ENCODE measurements at regions not wholly inside any gene's neighbourhood (a gene's known extent, or its start where the extent isn't known, plus 50 kb on each side); places are given as distances from the start of the nearest gene placed in this dataset.

- no peak overlapping the region for H3K27ac ChIP-seq (ENCODE audit: extremely low read depth, low read depth, low read length)
- WGBS (ENCODE audit: insufficient coverage, low coverage, missing lambda C conversion rate): 48% methylated on average over 15 of the region's 16 CpGs
- no peaks in the 10 kb centered on the region for H3K27me3 ChIP-seq (ENCODE audit: control insufficient read depth in 2 of 2, insufficient read depth in 2 of 2, low read length in 2 of 2)
- H3K36me3 ChIP-seq (ENCODE audit: control insufficient read depth, insufficient read depth, low read length): peaks cover 4% of the 10 kb centered on the region; the same call in 1 of the 3 replicates
- H3K9me3 ChIP-seq (replicated peaks; ENCODE audit: control insufficient read depth, insufficient read depth, low read depth, low read length): no peaks in the 10 kb centered on the region
- ChIA-PET CTCF (ENCODE audit: low intra/inter-chr PET ratio) (interaction anchor here (0.6 to 3.3 kb wide), 6 partner anchors 32 to 850 kb away, joined by 3 to 28 read pairs (median 4); no protein-coding TSS in a partner anchor), POLR2A (interaction anchor here (0.7 to 1.3 kb wide), 8 partner anchors 7 to 271 kb away, joined by 3 to 4 read pairs (median 4); a partner anchor contains a TSS)
- no peaks in the 10 kb centered on the region for H3K9me1 ChIP-seq (ENCODE audit: control insufficient read depth, insufficient read depth, low read length)
- DNase-seq (ENCODE audit: extremely low read depth in 1 of 4, low spot score in 3 of 4) (peak in 1 of 4 experiments; percentile 57), FAIRE-seq (peak; percentile 75), ATAC-seq (peak; percentile 67)
- H3K4me1 ChIP-seq (replicated peaks in 1 of 2; ENCODE audit: control insufficient read depth in 2 of 2, insufficient read depth in 2 of 2, low read length in 2 of 2): peaks cover 7 to 16% of the 10 kb centered on the region in 2 experiments; a peak in 3 of 5 replicates
- peaks cover 8% of the 10 kb centered on the region; the same call in 2 of the 3 replicates for H3K79me2 ChIP-seq (ENCODE audit: control insufficient read depth, insufficient read depth, low read length)
- intact Hi-C loops (cut with micrococcal nuclease): loop anchor here (1.0 to 10.0 kb wide), 3 partner anchors 37 to 260 kb away; no protein-coding TSS in a partner anchor
- H4K20me1 ChIP-seq (replicated peaks; ENCODE audit: control insufficient read depth, insufficient read depth, low read length): no peaks in the 10 kb centered on the region
- no peak overlapping the region for H3K9ac ChIP-seq (ENCODE audit: insufficient read depth in 1 of 2, low read depth in 2 of 2, low read length in 2 of 2)
- no peak overlapping the region; the same call in 1 of the 2 replicates for H2AFZ ChIP-seq (ENCODE audit: low read depth, low read length)
- no peak overlapping the region for H3K4me3 ChIP-seq
- in situ Hi-C loops (cut with MboI): loop anchor here (5.0 kb wide), 1 partner anchor 262 kb away; no protein-coding TSS in a partner anchor
- H3K4me2 ChIP-seq (ENCODE audit: insufficient read depth, low read length): no peak overlapping the region
- no TSS peak for BruUV-seq (replicated peaks)
- TF ChIP-seq MBD2 (IDR thresholded peaks at IDR 0.05; ENCODE audit: borderline replicate concordance, low read depth) (no peak), CTCF (IDR thresholded peaks at IDR 0.05 in 2 of 3, conservative IDR thresholded peaks at IDR 0.05 in 1 of 3; ENCODE audit: insufficient read depth in 2 of 3, low read depth in 1 of 3, low read length in 3 of 3) (peak; percentile 27 to 65 (median 50); a peak in 5 of 6 replicates), REST (IDR thresholded peaks at IDR 0.05; ENCODE audit: borderline replicate concordance) (peak; percentile 47; the same call in 1 of the 2 replicates), REST (CRISPR knock-in tag; IDR thresholded peaks at IDR 0.05; ENCODE audit: low read depth) (no peak), TEAD4 (IDR thresholded peaks at IDR 0.05; ENCODE audit: low read length) (no peak), TEAD4 (CRISPR knock-in tag; IDR thresholded peaks at IDR 0.05; ENCODE audit: borderline replicate concordance) (no peak), BRF1 (IDR thresholded peaks at IDR 0.05; ENCODE audit: borderline replicate concordance, extremely low read depth, insufficient read length) (no peak), DEAF1 (CRISPR knock-in tag; IDR thresholded peaks at IDR 0.05) (peak; percentile 65)
Measured at GRCh38 chr14:100384819-100385813, 62.0 kb downstream of the SLC25A47 start.
